Endothelial cell of umbilical vein (primary cell): ENCODE measurements at regions not wholly inside any gene's neighbourhood (a gene's known extent, or its start where the extent isn't known, plus 50 kb on each side); places are given as distances from the start of the nearest gene placed in this dataset.

Experiments used
- BruUV-seq: library from RNA; stranded (reverse); fragments of 400-500 nt; replicated peaks from 2 replicates; lab custom pipeline; 2021; lab: Mats Ljungman, UMichigan
- CTCF ChIA-PET: fragments of 300-600, 350-600 bp; sonication (Branson Sonifier 250); formaldehyde crosslinking; loops from one replicate; lab custom pipeline; 2021; ENCODE audit warnings: antibody characterized with exemption, inconsistent platforms; lab: Charles Lee
- POLR2A ChIA-PET: fragments of 300-600, 350-600 bp; sonication (Branson Sonifier 250); formaldehyde crosslinking; loops from one replicate; lab custom pipeline; 2021; ENCODE audit warnings: antibody characterized with exemption, inconsistent platforms; lab: Charles Lee
- DNase-seq: peaks from one replicate; pipeline ENCODE4 v3.0.0-alpha.2; 2011; ENCODE audit warnings: low read depth, low spot score
- FAIRE-seq: peaks from 2 replicates; lab custom pipeline; 2011; peaks lifted over from hg19 to GRCh38; lab: Jason Lieb, UNC
- H2AFZ ChIP-seq: 2 replicates; pipeline ENCODE4 v1.6.0; 2012; ENCODE audit warnings: low read depth, low read length, control low read depth, inconsistent platforms
- H3K27ac ChIP-seq: 2 replicates; pipeline ENCODE4 v1.5.1; 2011; ENCODE audit warnings: low read depth, mild to moderate bottlenecking, control low read depth, low read length, moderate library complexity; ENCODE audit not compliant: insufficient read depth
- H3K27me3 ChIP-seq, 2 experiments: 2 replicates each; pipeline versions ENCODE4 v1.6.0 to v1.6.1; 2011; ENCODE audit warnings: low read length in 2 of 2, mixed read lengths in 1 of 2; ENCODE audit not compliant: control insufficient read depth in 2 of 2, insufficient read depth in 2 of 2
- H3K36me3 ChIP-seq, 2 experiments: 2 replicates in 1 of 2; 3 replicates in 1 of 2; pipeline ENCODE4 v1.5.1; 2011; ENCODE audit warnings: low read length in 2 of 2, mild to moderate bottlenecking in 1 of 2, moderate library complexity in 1 of 2; ENCODE audit not compliant: control insufficient read depth in 2 of 2, insufficient read depth in 2 of 2; ENCODE audit errors: extremely low read depth in 1 of 2
- H3K4me1 ChIP-seq: 3 replicates; pipeline ENCODE4 v1.5.1; 2011; ENCODE audit warnings: mild to moderate bottlenecking, low read length; ENCODE audit not compliant: control insufficient read depth, insufficient read depth; ENCODE audit errors: extremely low read depth
- H3K4me2 ChIP-seq: 2 replicates; pipeline ENCODE4 v1.6.1; 2011; ENCODE audit warnings: low read length, control low read depth, mixed read lengths; ENCODE audit not compliant: insufficient read depth
- H3K4me3 ChIP-seq, 3 experiments: fragments of 200-600 bp in 1 of 3; sonication (generic), shearing (Covaris generic) in 1 of 3; replicated peaks in 1 of 3; 2 replicates each; pipeline ENCODE4 v1.5.1; 2011 to 2016; ENCODE audit warnings: control low read depth in 3 of 3, low read length in 3 of 3, mild to moderate bottlenecking in 2 of 3, inconsistent platforms in 1 of 3, low read depth in 1 of 3, moderate library complexity in 1 of 3; ENCODE audit not compliant: insufficient read depth in 1 of 3
- H3K79me2 ChIP-seq: 2 replicates; pipeline ENCODE4 v1.6.0; 2012; ENCODE audit warnings: low read length, inconsistent platforms; ENCODE audit not compliant: control insufficient read depth, insufficient read depth
- H3K9ac ChIP-seq: replicated peaks from 2 replicates; pipeline ENCODE3; 2011; ENCODE audit warnings: low read length, control low read depth; ENCODE audit not compliant: insufficient read depth; ENCODE audit errors: extremely low read depth
- H3K9me1 ChIP-seq: replicated peaks from 3 replicates; pipeline ENCODE4 v1.6.0; 2011; ENCODE audit warnings: mild to moderate bottlenecking, low read length; ENCODE audit not compliant: control insufficient read depth, insufficient read depth; ENCODE audit errors: extremely low read depth
- H3K9me3 ChIP-seq: replicated peaks from 2 replicates; pipeline ENCODE4 v1.5.1; 2012; ENCODE audit warnings: low read length, inconsistent platforms; ENCODE audit not compliant: control insufficient read depth, insufficient read depth
- H4K20me1 ChIP-seq: replicated peaks from 2 replicates; pipeline ENCODE3; 2011; ENCODE audit warnings: mild to moderate bottlenecking, low read length; ENCODE audit not compliant: control insufficient read depth, insufficient read depth; ENCODE audit errors: extremely low read depth
- CTCF ChIP-seq, 2 donors: IDR thresholded peaks; 1 replicate in 1 of 2; 2 replicates in 1 of 2; pipeline ENCODE4 v1.5.1; 2011; ENCODE audit warnings: low read length in 2 of 2, mild to moderate bottlenecking in 2 of 2, moderate library complexity in 2 of 2, control low read depth in 1 of 2, inconsistent platforms in 1 of 2, low read depth in 1 of 2; ENCODE audit not compliant: insufficient read depth in 1 of 2; ENCODE audit errors: extremely low read depth in 1 of 2
- EZH2 ChIP-seq: IDR thresholded peaks from 2 replicates; pipeline ENCODE4 v1.6.1; 2012; ENCODE audit warnings: borderline replicate concordance, low read depth, mild to moderate bottlenecking, moderate library complexity, low read length, inconsistent platforms; ENCODE audit not compliant: severe bottlenecking
- FOS ChIP-seq: IDR thresholded peaks from 2 replicates; pipeline ENCODE4 v1.6.1; 2011; ENCODE audit warnings: mild to moderate bottlenecking, low read length, moderate library complexity, borderline replicate concordance; ENCODE audit not compliant: insufficient read depth
- GATA2 ChIP-seq: IDR thresholded peaks from 2 replicates; pipeline ENCODE4 v1.7.0; 2011; ENCODE audit warnings: low read depth, mild to moderate bottlenecking, moderate library complexity, mixed read lengths, low read length; ENCODE audit not compliant: insufficient read length, insufficient read depth
- JUN ChIP-seq: IDR thresholded peaks from 2 replicates; pipeline ENCODE4 v1.6.1; 2011; ENCODE audit warnings: borderline replicate concordance, low read depth; ENCODE audit not compliant: insufficient read length, insufficient read depth
- MAX ChIP-seq: IDR thresholded peaks from 2 replicates; pipeline ENCODE4 v1.6.1; 2011; ENCODE audit not compliant: insufficient read depth, insufficient read length
- MYC ChIP-seq: IDR thresholded peaks from one replicate; pipeline ENCODE4 v1.6.1; 2011; ENCODE audit warnings: mild to moderate bottlenecking, low read depth, low read length
- POLR2A ChIP-seq: IDR thresholded peaks from 2 replicates; pipeline ENCODE4 v1.6.1; 2012; ENCODE audit warnings: low read depth, mild to moderate bottlenecking, control low read depth, low read length
- POLR2AphosphoS5 ChIP-seq: IDR thresholded peaks from 2 replicates; pipeline ENCODE4 v1.6.1; 2012; ENCODE audit warnings: low read depth, mild to moderate bottlenecking, control low read depth, low read length, moderate library complexity; ENCODE audit not compliant: insufficient read depth
- dilution Hi-C: fragments of 300-500 bp; cut with MboI; formaldehyde crosslinking; loops from one replicate; pipeline ENCODE4 v1.15.0; 2019; ENCODE audit warnings: low sequenced_read_pairs; ENCODE audit not compliant: extremely low pct_ligation_motif_present
- intact Hi-C: fragments of 100-400 bp; cut with micrococcal nuclease; formaldehyde crosslinking; loops from one replicate; pipeline ENCODE4 v1.10.0; 2022

GRCh38 chr1:220356981-220357850 lies 85.0 kb upstream of the RAB3GAP2 start:
- Histone ChIP-seq H4K20me1 (no peaks in the 10 kb centered on the region), H3K4me3 (no peak overlapping the region), H3K4me2 (no peak overlapping the region), H3K9me3 (no peaks in the 10 kb centered on the region), H3K36me3 (no peaks in the 10 kb centered on the region), H3K27me3 (no peaks in the 10 kb centered on the region), H3K9me1 (no peaks in the 10 kb centered on the region), H3K27ac (no peak overlapping the region), H2AFZ (no peak overlapping the region), H3K79me2 (no peaks in the 10 kb centered on the region), H3K9ac (no peak overlapping the region), H3K4me1 (no peaks in the 10 kb centered on the region)
- BruUV-seq, result no TSS peak
- ChIA-PET POLR2A (no interaction called here), CTCF (no interaction called here)
- TF ChIP-seq MAX (no peak), JUN (no peak), FOS (no peak), POLR2A (no peak), MYC (no peak), POLR2AphosphoS5 (no peak), EZH2 (no peak), GATA2 (no peak), CTCF (IDR thresholded peaks at IDR 0.05; ENCODE audit: extremely low read depth in 1 of 2, insufficient read depth in 1 of 2, low read depth in 1 of 2, low read length in 2 of 2) (no peak)
- dilution Hi-C loops (no loop called here), intact Hi-C loops (no loop called here)
- FAIRE-seq (no peak), DNase-seq (no peak)
